ENCODE measurements at regions not wholly inside any gene's neighbourhood (a gene's known extent, or its start where the extent isn't known, plus 50 kb on each side); places are given as distances from the start of the nearest gene placed in this dataset.

- TF ChIP-seq CTCF (conservative IDR thresholded peaks at IDR 0.05): no peak
- no peak for TF ChIP-seq ZFX (IDR thresholded peaks at IDR 0.05)
- H3K27ac ChIP-seq: no peak overlapping the region
Measured at GRCh38 chr1:224861339-224861716, 68.1 kb upstream of the DNAH14 start.

GRCh38 chr1:224863486-224863885 is 66.0 kb upstream of the DNAH14 start:
- TF ChIP-seq CTCF (conservative IDR thresholded peaks at IDR 0.05) (no peak), ZFX (IDR thresholded peaks at IDR 0.05) (no peak)
- H3K27ac ChIP-seq: no peak overlapping the region

GRCh38 chr1:224864006-224864405 is 65.5 kb upstream of the DNAH14 start:
- TF ChIP-seq ZFX (IDR thresholded peaks at IDR 0.05) (no peak), CTCF (conservative IDR thresholded peaks at IDR 0.05) (no peak)
- H3K27ac ChIP-seq: no peak overlapping the region

- TF ChIP-seq CTCF (conservative IDR thresholded peaks at IDR 0.05) (no peak), ZFX (IDR thresholded peaks at IDR 0.05) (no peak)
- H3K27ac ChIP-seq: no peak overlapping the region
Measured at GRCh38 chr1:224865510-224865909, 64.0 kb upstream of the DNAH14 start.

- TF ChIP-seq ZFX (IDR thresholded peaks at IDR 0.05) (no peak), CTCF (conservative IDR thresholded peaks at IDR 0.05) (no peak)
- H3K27ac ChIP-seq: no peak overlapping the region
Measured at GRCh38 chr1:224866940-224867339, 62.5 kb upstream of the DNAH14 start.

GRCh38 chr1:224867715-224868114 is 61.8 kb upstream of the DNAH14 start:
- H3K27ac ChIP-seq: no peak overlapping the region
- no peak for TF ChIP-seq CTCF (conservative IDR thresholded peaks at IDR 0.05)
- no peak for TF ChIP-seq ZFX (IDR thresholded peaks at IDR 0.05)

GRCh38 chr1:224872832-224873433 is 56.5 kb upstream of the DNAH14 start:
- TF ChIP-seq ZFX (IDR thresholded peaks at IDR 0.05): no peak
- no peak for TF ChIP-seq CTCF (conservative IDR thresholded peaks at IDR 0.05)
- H3K27ac ChIP-seq: no peak overlapping the region

All from C4-2B (cell line).